ENCODE measurements at regions not wholly inside any gene's neighbourhood (a gene's known extent, or its start where the extent isn't known, plus 50 kb on each side); places are given as distances from the start of the nearest gene placed in this dataset.

- no peak for TF ChIP-seq POLR2AphosphoS5 (IDR thresholded peaks at IDR 0.05; ENCODE audit: low read depth, low read length)
- no peak for TF ChIP-seq PAX5 (IDR thresholded peaks at IDR 0.05; ENCODE audit: insufficient read depth, low read length, severe bottlenecking)
- TF ChIP-seq SPI1 (IDR thresholded peaks at IDR 0.05; ENCODE audit: low read depth, low read length), result no peak
- no peak for TF ChIP-seq POLR2A (IDR thresholded peaks at IDR 0.05; ENCODE audit: low read depth, low read length)
- no peak for TF ChIP-seq TAF1 (IDR thresholded peaks at IDR 0.05; ENCODE audit: low read depth, low read length)
- TF ChIP-seq POU2F2 (IDR thresholded peaks at IDR 0.05; ENCODE audit: low read depth, low read length), result no peak
- no peak for DNase-seq (ENCODE audit: insufficient read length, low spot score)
- FAIRE-seq, result no peak
These were observed 186.2 kb downstream of the EFNB2 start for GRCh38 chr13:106349080-106349931.

- TF ChIP-seq PAX5 (IDR thresholded peaks at IDR 0.05; ENCODE audit: insufficient read depth, low read length, severe bottlenecking) (no peak), TAF1 (IDR thresholded peaks at IDR 0.05; ENCODE audit: low read depth, low read length) (no peak), POU2F2 (IDR thresholded peaks at IDR 0.05; ENCODE audit: low read depth, low read length) (no peak), POLR2AphosphoS5 (IDR thresholded peaks at IDR 0.05; ENCODE audit: low read depth, low read length) (no peak), SPI1 (IDR thresholded peaks at IDR 0.05; ENCODE audit: low read depth, low read length) (no peak), POLR2A (IDR thresholded peaks at IDR 0.05; ENCODE audit: low read depth, low read length) (no peak)
- FAIRE-seq (no peak), DNase-seq (ENCODE audit: insufficient read length, low spot score) (no peak)
These were observed 187.2 kb downstream of the EFNB2 start for GRCh38 chr13:106348075-106348840.

GRCh38 chr13:106344342-106344741 is 191.1 kb downstream of the EFNB2 start:
- FAIRE-seq (no peak), DNase-seq (ENCODE audit: insufficient read length, low spot score) (no peak)
- TF ChIP-seq PAX5 (IDR thresholded peaks at IDR 0.05; ENCODE audit: insufficient read depth, low read length, severe bottlenecking), result no peak

GRCh38 chr13:106343836-106344235 is 191.6 kb downstream of the EFNB2 start:
- TF ChIP-seq POLR2AphosphoS5 (IDR thresholded peaks at IDR 0.05; ENCODE audit: low read depth, low read length), result no peak
- TF ChIP-seq POU2F2 (IDR thresholded peaks at IDR 0.05; ENCODE audit: low read depth, low read length), result no peak
- TF ChIP-seq SPI1 (IDR thresholded peaks at IDR 0.05; ENCODE audit: low read depth, low read length), result no peak
- TF ChIP-seq TAF1 (IDR thresholded peaks at IDR 0.05; ENCODE audit: low read depth, low read length), result no peak
- TF ChIP-seq PAX5 (IDR thresholded peaks at IDR 0.05; ENCODE audit: insufficient read depth, low read length, severe bottlenecking), result no peak
- TF ChIP-seq POLR2A (IDR thresholded peaks at IDR 0.05; ENCODE audit: low read depth, low read length), result no peak
- FAIRE-seq (no peak), DNase-seq (ENCODE audit: insufficient read length, low spot score) (no peak)

- TF ChIP-seq TAF1 (IDR thresholded peaks at IDR 0.05; ENCODE audit: low read depth, low read length), result no peak
- TF ChIP-seq SPI1 (IDR thresholded peaks at IDR 0.05; ENCODE audit: low read depth, low read length), result no peak
- no peak for TF ChIP-seq POU2F2 (IDR thresholded peaks at IDR 0.05; ENCODE audit: low read depth, low read length)
- no peak for TF ChIP-seq POLR2A (IDR thresholded peaks at IDR 0.05; ENCODE audit: low read depth, low read length)
- TF ChIP-seq POLR2AphosphoS5 (IDR thresholded peaks at IDR 0.05; ENCODE audit: low read depth, low read length), result no peak
- no peak for TF ChIP-seq PAX5 (IDR thresholded peaks at IDR 0.05; ENCODE audit: insufficient read depth, low read length, severe bottlenecking)
- no peak for DNase-seq (ENCODE audit: insufficient read length, low spot score)
- no peak for FAIRE-seq
These were observed 195.2 kb downstream of the EFNB2 start for GRCh38 chr13:106340249-106340648.

GRCh38 chr13:106337096-106337850 is 198.2 kb downstream of the EFNB2 start:
- no peak for DNase-seq (ENCODE audit: insufficient read length, low spot score)
- no peak for FAIRE-seq
- TF ChIP-seq TAF1 (IDR thresholded peaks at IDR 0.05; ENCODE audit: low read depth, low read length) (no peak), POLR2AphosphoS5 (IDR thresholded peaks at IDR 0.05; ENCODE audit: low read depth, low read length) (no peak), PAX5 (IDR thresholded peaks at IDR 0.05; ENCODE audit: insufficient read depth, low read length, severe bottlenecking) (no peak), SPI1 (IDR thresholded peaks at IDR 0.05; ENCODE audit: low read depth, low read length) (no peak), POLR2A (IDR thresholded peaks at IDR 0.05; ENCODE audit: low read depth, low read length) (no peak), POU2F2 (IDR thresholded peaks at IDR 0.05; ENCODE audit: low read depth, low read length) (no peak)

GRCh38 chr13:106336668-106337067 is 198.8 kb downstream of the EFNB2 start:
- no peak for FAIRE-seq
- TF ChIP-seq POLR2A (IDR thresholded peaks at IDR 0.05; ENCODE audit: low read depth, low read length), result no peak
- no peak for TF ChIP-seq TAF1 (IDR thresholded peaks at IDR 0.05; ENCODE audit: low read depth, low read length)

GRCh38 chr13:106332621-106333020 is 202.8 kb downstream of the EFNB2 start:
- TF ChIP-seq POU2F2 (IDR thresholded peaks at IDR 0.05; ENCODE audit: low read depth, low read length), result no peak
- TF ChIP-seq POLR2A (IDR thresholded peaks at IDR 0.05; ENCODE audit: low read depth, low read length), result no peak
- no peak for TF ChIP-seq PAX5 (IDR thresholded peaks at IDR 0.05; ENCODE audit: insufficient read depth, low read length, severe bottlenecking)
- no peak for TF ChIP-seq SPI1 (IDR thresholded peaks at IDR 0.05; ENCODE audit: low read depth, low read length)
- TF ChIP-seq POLR2AphosphoS5 (IDR thresholded peaks at IDR 0.05; ENCODE audit: low read depth, low read length), result no peak
- TF ChIP-seq TAF1 (IDR thresholded peaks at IDR 0.05; ENCODE audit: low read depth, low read length), result no peak
- DNase-seq (ENCODE audit: insufficient read length, low spot score), result no peak
- FAIRE-seq, result no peak

More at GRCh38 chr13:106336668-106337067, 198.8 kb downstream of the EFNB2 start:
- no peak for DNase-seq (ENCODE audit: insufficient read length, low spot score)

GRCh38 chr13:106331116-106331515 is 204.3 kb downstream of the EFNB2 start:
- FAIRE-seq, result no peak
- DNase-seq (ENCODE audit: insufficient read length, low spot score), result no peak
- TF ChIP-seq POLR2AphosphoS5 (IDR thresholded peaks at IDR 0.05; ENCODE audit: low read depth, low read length) (no peak), TAF1 (IDR thresholded peaks at IDR 0.05; ENCODE audit: low read depth, low read length) (no peak), SPI1 (IDR thresholded peaks at IDR 0.05; ENCODE audit: low read depth, low read length) (no peak), POU2F2 (IDR thresholded peaks at IDR 0.05; ENCODE audit: low read depth, low read length) (no peak), POLR2A (IDR thresholded peaks at IDR 0.05; ENCODE audit: low read depth, low read length) (no peak), PAX5 (IDR thresholded peaks at IDR 0.05; ENCODE audit: insufficient read depth, low read length, severe bottlenecking) (no peak)

All from GM12891 (cell line).